ENCODE measurements at regions not wholly inside any gene's neighbourhood (a gene's known extent, or its start where the extent isn't known, plus 50 kb on each side); places are given as distances from the start of the nearest gene placed in this dataset.

DNA sequence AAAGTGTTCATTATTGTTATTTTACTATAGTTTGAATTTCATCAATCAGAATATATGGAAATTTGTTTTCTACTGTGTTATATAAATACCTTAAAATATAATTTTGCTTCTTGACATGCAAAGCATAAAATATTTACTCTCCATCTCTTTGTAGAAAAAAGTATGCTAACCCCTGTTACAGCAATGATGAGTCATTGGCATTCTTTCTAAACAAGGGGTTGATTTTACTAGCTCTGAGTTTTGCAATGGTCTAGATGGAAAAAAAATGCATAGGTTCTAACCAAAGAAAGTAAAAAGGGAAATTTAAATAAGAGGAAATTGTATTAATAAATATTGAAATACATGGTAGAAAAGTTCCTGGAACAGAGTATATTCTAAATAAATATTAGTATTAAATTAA, 990.2 kb upstream of the ATXN7L3B start:
- Histone ChIP-seq H2AFZ (ENCODE audit: low read depth, low read length) (no peak overlapping the region), H3K14ac (ENCODE audit: low read length in 2 of 2) (no peak overlapping the region)

DNA sequence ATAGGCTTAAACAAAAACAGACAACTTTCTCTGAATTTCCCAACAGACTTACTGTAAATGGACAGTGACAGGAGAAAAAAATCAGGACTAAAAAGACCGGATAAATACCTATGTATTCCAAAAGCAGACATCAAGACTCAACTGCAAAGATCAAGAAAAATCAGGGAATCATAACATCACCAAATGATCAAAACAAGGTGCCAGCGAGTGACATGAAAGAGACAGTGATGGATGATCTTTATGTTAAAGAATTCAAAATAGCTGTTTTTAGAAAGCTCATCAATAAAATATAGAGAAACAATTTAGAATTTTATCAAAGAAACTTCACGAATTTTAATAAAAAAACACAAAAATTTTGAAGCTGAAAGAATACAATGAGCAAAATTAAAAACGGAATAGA, 952.5 kb upstream of the ATXN7L3B start:
- H2BK15ac ChIP-seq (ENCODE audit: low read depth, poor library complexity, severe bottlenecking) = no peak overlapping the region
- H2BK120ac ChIP-seq (ENCODE audit: low read depth, low read length) = no peak overlapping the region
- H3K79me1 ChIP-seq (replicated peaks; ENCODE audit: low read length, poor library complexity, severe bottlenecking) = no peaks in the 10 kb centered on the region
- H3K27me3 ChIP-seq (ENCODE audit: control insufficient read depth in 1 of 2, insufficient read depth in 1 of 2, low read length in 2 of 2) = no peaks in the 10 kb centered on the region
- no peak overlapping the region for H3K9ac ChIP-seq (ENCODE audit: low read length)
- H3K4me1 ChIP-seq (ENCODE audit: control insufficient read depth, insufficient read depth, low read depth, low read length) = no peaks in the 10 kb centered on the region
- no peak overlapping the region for H3K27ac ChIP-seq (ENCODE audit: low read length, poor library complexity, severe bottlenecking)
- no peak overlapping the region for H2AFZ ChIP-seq (ENCODE audit: low read depth, low read length)
- H3K14ac ChIP-seq (ENCODE audit: low read length in 2 of 2) = no peak overlapping the region
- H2AK5ac ChIP-seq (ENCODE audit: low read length, severe bottlenecking) = no peak overlapping the region
- H4K91ac ChIP-seq (ENCODE audit: low read length) = no peak overlapping the region
- H2BK12ac ChIP-seq (ENCODE audit: low read length in 2 of 2) = no peak overlapping the region
- no peak for DNase-seq
- H3K4ac ChIP-seq (ENCODE audit: low read depth in 1 of 2, low read length in 2 of 2) = no peak overlapping the region
- H4K8ac ChIP-seq (ENCODE audit: low read length) = no peak overlapping the region
- WGBS = no CpG with 5 or more reads among the region's 4 CpGs
- H3K23ac ChIP-seq (ENCODE audit: low read length in 2 of 2) = no peak overlapping the region
- no peak overlapping the region for H3K4me2 ChIP-seq (ENCODE audit: low read length, poor library complexity, severe bottlenecking)
- no peak overlapping the region for H3K18ac ChIP-seq (ENCODE audit: low read depth in 1 of 2, low read length in 2 of 2)
- no peak overlapping the region for H2BK5ac ChIP-seq (ENCODE audit: low read depth, low read length, poor library complexity, severe bottlenecking)
- no peaks in the 10 kb centered on the region for H3K36me3 ChIP-seq (ENCODE audit: control insufficient read depth in 1 of 2, insufficient read depth in 2 of 2, low read depth in 1 of 2, low read length in 2 of 2)
- H3K4me3 ChIP-seq (ENCODE audit: insufficient read depth in 1 of 2, low read depth in 1 of 2, low read length in 2 of 2) = no peak overlapping the region
- peaks cover 19% of the 10 kb centered on the region for H3K9me3 ChIP-seq (ENCODE audit: control insufficient read depth, low read length)

More for the DNA sequence above, 990.2 kb upstream of the ATXN7L3B start:
- H2BK12ac ChIP-seq (ENCODE audit: low read length in 2 of 2) = no peak overlapping the region
- H3K23ac ChIP-seq (ENCODE audit: low read length in 2 of 2) = no peak overlapping the region
- peaks cover 12% of the 10 kb centered on the region for H3K9me3 ChIP-seq (ENCODE audit: control insufficient read depth, low read length)
- no peak overlapping the region for H2BK5ac ChIP-seq (ENCODE audit: low read depth, low read length, poor library complexity, severe bottlenecking)
- no peak overlapping the region for H3K9ac ChIP-seq (ENCODE audit: low read length)
- no peak overlapping the region for H3K4ac ChIP-seq (ENCODE audit: low read depth in 1 of 2, low read length in 2 of 2)
- DNase-seq = peak; percentile 61
- no peak overlapping the region for H3K27ac ChIP-seq (ENCODE audit: low read length, poor library complexity, severe bottlenecking)
- H3K4me2 ChIP-seq (ENCODE audit: low read length, poor library complexity, severe bottlenecking) = no peak overlapping the region
- no peak overlapping the region for H2BK120ac ChIP-seq (ENCODE audit: low read depth, low read length)
- H4K8ac ChIP-seq (ENCODE audit: low read length) = no peak overlapping the region
- no peak overlapping the region for H2BK15ac ChIP-seq (ENCODE audit: low read depth, poor library complexity, severe bottlenecking)
- H3K27me3 ChIP-seq (ENCODE audit: control insufficient read depth in 1 of 2, insufficient read depth in 1 of 2, low read length in 2 of 2) = no peaks in the 10 kb centered on the region
- no peak overlapping the region for H3K4me3 ChIP-seq (ENCODE audit: insufficient read depth in 1 of 2, low read depth in 1 of 2, low read length in 2 of 2)
- no peak overlapping the region for H2AK5ac ChIP-seq (ENCODE audit: low read length, severe bottlenecking)
- no peaks in the 10 kb centered on the region for H3K79me1 ChIP-seq (replicated peaks; ENCODE audit: low read length, poor library complexity, severe bottlenecking)
- no peaks in the 10 kb centered on the region for H3K36me3 ChIP-seq (ENCODE audit: control insufficient read depth in 1 of 2, insufficient read depth in 2 of 2, low read depth in 1 of 2, low read length in 2 of 2)
- no peaks in the 10 kb centered on the region for H3K4me1 ChIP-seq (ENCODE audit: control insufficient read depth, insufficient read depth, low read depth, low read length)
- no peak overlapping the region for H4K91ac ChIP-seq (ENCODE audit: low read length)
- no peak overlapping the region for H3K18ac ChIP-seq (ENCODE audit: low read depth in 1 of 2, low read length in 2 of 2)

DNA sequence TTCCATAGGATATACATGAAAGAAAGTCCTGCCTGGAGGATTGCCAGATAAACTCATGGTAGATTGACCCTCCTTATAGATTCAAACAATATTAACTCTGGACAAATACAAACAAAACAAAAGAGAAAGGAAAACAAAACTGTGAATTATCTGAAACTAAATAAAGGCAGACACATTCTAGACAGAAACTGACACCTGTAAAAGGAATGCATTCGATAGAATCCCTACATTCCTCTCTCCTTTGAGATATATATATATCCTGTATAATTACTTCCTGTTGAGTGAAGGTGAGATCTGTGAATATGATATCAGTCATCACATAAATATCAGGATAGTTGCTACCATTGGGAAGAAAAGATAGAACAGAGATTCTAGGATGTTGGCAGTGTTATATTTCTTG, 948.4 kb upstream of the ATXN7L3B start:
- Histone ChIP-seq H3K9ac (ENCODE audit: low read length) (no peak overlapping the region), H3K4me1 (ENCODE audit: control insufficient read depth, insufficient read depth, low read depth, low read length) (no peaks in the 10 kb centered on the region), H2AFZ (ENCODE audit: low read depth, low read length) (no peak overlapping the region), H2BK15ac (ENCODE audit: low read depth, poor library complexity, severe bottlenecking) (no peak overlapping the region), H4K8ac (ENCODE audit: low read length) (no peak overlapping the region), H3K27ac (ENCODE audit: low read length, poor library complexity, severe bottlenecking) (no peak overlapping the region), H4K91ac (ENCODE audit: low read length) (no peak overlapping the region), H2BK12ac (ENCODE audit: low read length in 2 of 2) (no peak overlapping the region), H3K9me3 (ENCODE audit: control insufficient read depth, low read length) (peaks cover 14% of the 10 kb centered on the region), H3K79me1 (replicated peaks; ENCODE audit: low read length, poor library complexity, severe bottlenecking) (no peaks in the 10 kb centered on the region), H3K36me3 (ENCODE audit: control insufficient read depth in 1 of 2, insufficient read depth in 2 of 2, low read depth in 1 of 2, low read length in 2 of 2) (no peaks in the 10 kb centered on the region), H3K4me2 (ENCODE audit: low read length, poor library complexity, severe bottlenecking) (no peak overlapping the region), H3K18ac (ENCODE audit: low read depth in 1 of 2, low read length in 2 of 2) (no peak overlapping the region), H3K27me3 (ENCODE audit: control insufficient read depth in 1 of 2, insufficient read depth in 1 of 2, low read length in 2 of 2) (no peaks in the 10 kb centered on the region), H3K4ac (ENCODE audit: low read depth in 1 of 2, low read length in 2 of 2) (no peak overlapping the region), H3K14ac (ENCODE audit: low read length in 2 of 2) (no peak overlapping the region), H3K4me3 (ENCODE audit: insufficient read depth in 1 of 2, low read depth in 1 of 2, low read length in 2 of 2) (no peak overlapping the region), H3K23ac (ENCODE audit: low read length in 2 of 2) (no peak overlapping the region), H2AK5ac (ENCODE audit: low read length, severe bottlenecking) (no peak overlapping the region), H2BK5ac (ENCODE audit: low read depth, low read length, poor library complexity, severe bottlenecking) (no peak overlapping the region), H2BK120ac (ENCODE audit: low read depth, low read length) (no peak overlapping the region)
- no peak for DNase-seq
- no CpG with 5 or more reads among the region's 1 CpG for WGBS

DNA sequence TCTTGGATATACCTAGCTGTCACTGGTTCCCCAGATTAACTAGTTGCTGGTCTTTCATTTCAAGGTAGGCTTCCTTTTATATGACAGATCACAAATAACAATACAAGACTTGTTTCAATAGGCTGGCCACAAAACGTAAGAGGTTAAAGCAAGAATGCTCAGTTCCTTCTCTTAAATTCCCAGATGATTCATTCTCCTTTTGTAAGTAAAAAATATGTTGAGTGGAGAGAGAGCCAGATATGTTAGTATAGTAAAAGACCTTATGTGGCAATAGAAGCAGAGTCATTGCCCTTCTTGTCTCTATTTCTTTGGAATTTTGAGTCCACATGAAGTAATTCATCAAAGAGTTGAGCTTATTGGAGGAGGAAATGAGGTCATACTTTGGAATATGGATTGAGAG, 939.0 kb upstream of the ATXN7L3B start:
- Histone ChIP-seq H3K27ac (ENCODE audit: low read length, poor library complexity, severe bottlenecking) (no peak overlapping the region), H3K4me2 (ENCODE audit: low read length, poor library complexity, severe bottlenecking) (no peak overlapping the region), H3K9me3 (ENCODE audit: control insufficient read depth, low read length) (peaks cover 10% of the 10 kb centered on the region), H3K14ac (ENCODE audit: low read length in 2 of 2) (no peak overlapping the region), H2AK5ac (ENCODE audit: low read length, severe bottlenecking) (no peak overlapping the region), H3K36me3 (ENCODE audit: control insufficient read depth in 1 of 2, insufficient read depth in 2 of 2, low read depth in 1 of 2, low read length in 2 of 2) (no peaks in the 10 kb centered on the region), H4K91ac (ENCODE audit: low read length) (no peak overlapping the region), H2BK15ac (ENCODE audit: low read depth, poor library complexity, severe bottlenecking) (no peak overlapping the region), H3K4ac (ENCODE audit: low read depth in 1 of 2, low read length in 2 of 2) (no peak overlapping the region), H3K18ac (ENCODE audit: low read depth in 1 of 2, low read length in 2 of 2) (no peak overlapping the region), H2AFZ (ENCODE audit: low read depth, low read length) (no peak overlapping the region), H3K27me3 (ENCODE audit: control insufficient read depth in 1 of 2, insufficient read depth in 1 of 2, low read length in 2 of 2) (no peaks in the 10 kb centered on the region), H3K79me1 (replicated peaks; ENCODE audit: low read length, poor library complexity, severe bottlenecking) (no peaks in the 10 kb centered on the region), H3K4me3 (ENCODE audit: insufficient read depth in 1 of 2, low read depth in 1 of 2, low read length in 2 of 2) (no peak overlapping the region), H4K8ac (ENCODE audit: low read length) (no peak overlapping the region), H3K9ac (ENCODE audit: low read length) (no peak overlapping the region), H3K4me1 (ENCODE audit: control insufficient read depth, insufficient read depth, low read depth, low read length) (no peaks in the 10 kb centered on the region), H2BK120ac (ENCODE audit: low read depth, low read length) (no peak overlapping the region), H2BK12ac (ENCODE audit: low read length in 2 of 2) (no peak overlapping the region), H2BK5ac (ENCODE audit: low read depth, low read length, poor library complexity, severe bottlenecking) (no peak overlapping the region), H3K23ac (ENCODE audit: low read length in 2 of 2) (no peak overlapping the region)
- WGBS = no CpG with 5 or more reads among the region's 1 CpG
- DNase-seq = peak; percentile 41

All from mesenchymal stem cell (in vitro differentiated cells and primary cell).